ENCODE measurements at regions not wholly inside any gene's neighbourhood (a gene's known extent, or its start where the extent isn't known, plus 50 kb on each side); places are given as distances from the start of the nearest gene placed in this dataset.

GRCh38 chr7:56493196-56493595 is 377.0 kb upstream of the NUPR2 start:
- H3K27me3 ChIP-seq (ENCODE audit: control insufficient read depth in 2 of 2, insufficient read depth in 2 of 2, low read length in 2 of 2) = no peaks in the 10 kb centered on the region
- no TSS peak for BruUV-seq (replicated peaks)

More at GRCh38 chr7:56493196-56493595, 377.0 kb upstream of the NUPR2 start:
- intact Hi-C loops (cut with micrococcal nuclease) = no loop called here
- ChIA-PET CTCF (no interaction called here), POLR2A (no interaction called here)
- FAIRE-seq = no peak
- Histone ChIP-seq H3K4me3 (replicated peaks in 1 of 3; ENCODE audit: insufficient read depth in 1 of 3, low read depth in 1 of 3, low read length in 3 of 3) (no peak overlapping the region), H3K4me2 (ENCODE audit: insufficient read depth, low read length) (no peak overlapping the region), H3K27ac (ENCODE audit: insufficient read depth, low read depth, low read length) (no peak overlapping the region), H3K9ac (replicated peaks; ENCODE audit: extremely low read depth, insufficient read depth, low read length) (no peak overlapping the region), H2AFZ (ENCODE audit: low read depth, low read length) (no peak overlapping the region), H4K20me1 (replicated peaks; ENCODE audit: control insufficient read depth, extremely low read depth, insufficient read depth, low read length) (no peaks in the 10 kb centered on the region), H3K9me1 (replicated peaks; ENCODE audit: control insufficient read depth, extremely low read depth, insufficient read depth, low read length) (no peaks in the 10 kb centered on the region), H3K9me3 (replicated peaks; ENCODE audit: control insufficient read depth, insufficient read depth, low read length) (peaks cover 5% of the 10 kb centered on the region), H3K79me2 (ENCODE audit: control insufficient read depth, insufficient read depth, low read length) (no peaks in the 10 kb centered on the region), H3K36me3 (ENCODE audit: control insufficient read depth in 2 of 2, extremely low read depth in 1 of 2, insufficient read depth in 2 of 2, low read length in 2 of 2) (no peaks in the 10 kb centered on the region), H3K4me1 (ENCODE audit: control insufficient read depth, extremely low read depth, insufficient read depth, low read length) (no peaks in the 10 kb centered on the region)
- no peak for DNase-seq (ENCODE audit: low read depth, low spot score)
- no peak for TF ChIP-seq POLR2A (IDR thresholded peaks at IDR 0.05; ENCODE audit: low read depth, low read length)
- no peak for TF ChIP-seq JUN (IDR thresholded peaks at IDR 0.05; ENCODE audit: borderline replicate concordance, insufficient read depth, insufficient read length, low read depth)
- no peak for TF ChIP-seq MYC (IDR thresholded peaks at IDR 0.05; ENCODE audit: low read depth, low read length)
- no peak for TF ChIP-seq MAX (IDR thresholded peaks at IDR 0.05; ENCODE audit: insufficient read depth, insufficient read length)
- no peak for TF ChIP-seq EZH2 (IDR thresholded peaks at IDR 0.05; ENCODE audit: borderline replicate concordance, low read depth, low read length, severe bottlenecking)
- no peak for TF ChIP-seq POLR2AphosphoS5 (IDR thresholded peaks at IDR 0.05; ENCODE audit: insufficient read depth, low read depth, low read length)
- no peak for TF ChIP-seq CTCF (IDR thresholded peaks at IDR 0.05; ENCODE audit: extremely low read depth in 1 of 2, insufficient read depth in 1 of 2, low read depth in 1 of 2, low read length in 2 of 2)
- TF ChIP-seq GATA2 (IDR thresholded peaks at IDR 0.05; ENCODE audit: insufficient read depth, insufficient read length, low read depth, low read length) = no peak
- no peak for TF ChIP-seq FOS (IDR thresholded peaks at IDR 0.05; ENCODE audit: borderline replicate concordance, insufficient read depth, low read length)
- dilution Hi-C loops (cut with MboI; ENCODE audit: extremely low pct_ligation_motif_present, low sequenced_read_pairs) = no loop called here
